ENCODE measurements at regions not wholly inside any gene's neighbourhood (a gene's known extent, or its start where the extent isn't known, plus 50 kb on each side); places are given as distances from the start of the nearest gene placed in this dataset.

DNA sequence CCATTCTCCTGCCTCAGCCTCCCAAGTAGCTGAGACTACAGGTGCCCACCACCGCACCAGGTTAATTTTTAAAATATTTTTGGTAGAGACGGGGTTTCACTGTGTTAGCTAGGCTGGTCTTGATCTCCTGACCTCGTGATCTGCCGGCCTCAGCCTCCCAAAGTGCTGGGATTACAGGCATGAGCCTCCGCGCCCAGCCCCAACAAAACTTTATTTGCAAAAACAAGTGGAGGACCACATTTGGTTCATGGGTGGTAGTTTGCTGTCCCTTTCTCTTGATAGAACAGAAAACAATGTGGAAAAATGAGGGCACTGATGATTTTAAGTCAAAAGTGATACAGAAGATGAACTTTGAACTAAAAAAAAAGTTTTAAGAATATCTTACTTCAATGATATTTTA, 121.8 kb upstream of the SERPIND1 start:
- TF ChIP-seq, protein P1, sequence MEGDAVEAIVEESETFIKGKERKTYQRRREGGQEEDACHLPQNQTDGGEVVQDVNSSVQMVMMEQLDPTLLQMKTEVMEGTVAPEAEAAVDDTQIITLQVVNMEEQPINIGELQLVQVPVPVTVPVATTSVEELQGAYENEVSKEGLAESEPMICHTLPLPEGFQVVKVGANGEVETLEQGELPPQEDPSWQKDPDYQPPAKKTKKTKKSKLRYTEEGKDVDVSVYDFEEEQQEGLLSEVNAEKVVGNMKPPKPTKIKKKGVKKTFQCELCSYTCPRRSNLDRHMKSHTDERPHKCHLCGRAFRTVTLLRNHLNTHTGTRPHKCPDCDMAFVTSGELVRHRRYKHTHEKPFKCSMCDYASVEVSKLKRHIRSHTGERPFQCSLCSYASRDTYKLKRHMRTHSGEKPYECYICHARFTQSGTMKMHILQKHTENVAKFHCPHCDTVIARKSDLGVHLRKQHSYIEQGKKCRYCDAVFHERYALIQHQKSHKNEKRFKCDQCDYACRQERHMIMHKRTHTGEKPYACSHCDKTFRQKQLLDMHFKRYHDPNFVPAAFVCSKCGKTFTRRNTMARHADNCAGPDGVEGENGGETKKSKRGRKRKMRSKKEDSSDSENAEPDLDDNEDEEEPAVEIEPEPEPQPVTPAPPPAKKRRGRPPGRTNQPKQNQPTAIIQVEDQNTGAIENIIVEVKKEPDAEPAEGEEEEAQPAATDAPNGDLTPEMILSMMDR (IDR thresholded peaks at IDR 0.05), result no peak
- TF ChIP-seq POLR2A (IDR thresholded peaks at IDR 0.05), result no peak
